GM23338 (cell line): ENCODE measurements at regions not wholly inside any gene's neighbourhood (a gene's known extent, or its start where the extent isn't known, plus 50 kb on each side); places are given as distances from the start of the nearest gene placed in this dataset.

Experiments used
- ATAC-seq: fragments of 200-7000 bp; cut with Tn5 transposase; 3 replicates; pipeline ENCODE4 v1.9.1; 2020
- DNase-seq: peaks from one replicate; pipeline ENCODE4 v3.0.0-alpha.2; 2015; ENCODE audit warnings: low spot score
- H2AFZ ChIP-seq: fragments of 200-600 bp; sonication (generic); 2 replicates; pipeline ENCODE4 v1.8.0; 2016; ENCODE audit warnings: antibody characterized with exemption, mild to moderate bottlenecking, moderate library complexity
- H3F3A ChIP-seq: fragments of 200-600 bp; sonication (generic); replicated peaks from 2 replicates; pipeline ENCODE4 v1.8.0; 2017; ENCODE audit warnings: antibody characterized with exemption, mixed run types, low read depth
- H3K27ac ChIP-seq: fragments of 200-600 bp; sonication (generic); 2 replicates; pipeline ENCODE4 v1.6.1; 2016; ENCODE audit warnings: low read depth
- H3K27me3 ChIP-seq: fragments of 200-600 bp; sonication (generic); 2 replicates; pipeline ENCODE4 v1.8.0; 2016; ENCODE audit warnings: mild to moderate bottlenecking, mixed run types, moderate library complexity; ENCODE audit not compliant: insufficient read depth
- H3K36me3 ChIP-seq: fragments of 200-600 bp; sonication (generic); 2 replicates; pipeline ENCODE4 v1.8.0; 2016; ENCODE audit warnings: mild to moderate bottlenecking; ENCODE audit not compliant: insufficient read depth
- H3K4me1 ChIP-seq: fragments of 200-600 bp; sonication (generic); 2 replicates; pipeline ENCODE4 v1.8.0; 2016; ENCODE audit warnings: mild to moderate bottlenecking, moderate library complexity; ENCODE audit not compliant: insufficient read depth
- H3K4me2 ChIP-seq: fragments of 200-600 bp; sonication (generic); 2 replicates; pipeline ENCODE4 v1.7.1; 2017; ENCODE audit warnings: mixed run types
- H3K4me3 ChIP-seq: fragments of 200-600 bp; sonication (generic); 2 replicates; pipeline ENCODE4 v1.6.1; 2016; ENCODE audit warnings: mixed run types
- H3K79me2 ChIP-seq: fragments of 200-600 bp; sonication (generic); replicated peaks from 2 replicates; pipeline ENCODE4 v1.8.0; 2017; ENCODE audit warnings: mild to moderate bottlenecking; ENCODE audit not compliant: insufficient read depth
- H3K9me2 ChIP-seq: fragments of 200-600 bp; sonication (generic); 2 replicates; pipeline ENCODE4 v1.8.0; 2017; ENCODE audit not compliant: insufficient read depth
- H4K20me1 ChIP-seq: fragments of 200-600 bp; sonication (generic); replicated peaks from 2 replicates; pipeline ENCODE4 v1.8.0; 2017; ENCODE audit warnings: mild to moderate bottlenecking; ENCODE audit not compliant: insufficient read depth
- H3K27ac Mint-ChIP-seq: 2 replicates; pipeline ENCODE4 v1.8.0; 2020; ENCODE audit warnings: inconsistent platforms, mild to moderate bottlenecking, moderate library complexity, mixed read lengths
- H3K27me3 Mint-ChIP-seq: 3 replicates; pipeline ENCODE4 v1.8.0; 2022; ENCODE audit warnings: low read depth, mild to moderate bottlenecking, moderate library complexity, mixed read lengths, inconsistent platforms; ENCODE audit not compliant: insufficient read depth, poor library complexity
- H3K36me3 Mint-ChIP-seq: 3 replicates; pipeline ENCODE4 v1.8.0; 2021; ENCODE audit warnings: low read depth, mild to moderate bottlenecking, inconsistent platforms, moderate library complexity, mixed read lengths
- H3K4me1 Mint-ChIP-seq: 3 replicates; pipeline ENCODE4 v1.8.0; 2020; ENCODE audit warnings: mild to moderate bottlenecking, inconsistent platforms, mixed read lengths
- H3K4me3 Mint-ChIP-seq: 3 replicates; pipeline ENCODE4 v1.8.0; 2021; ENCODE audit warnings: moderate library complexity, mild to moderate bottlenecking, inconsistent platforms, mixed read lengths
- H3K9me3 Mint-ChIP-seq: 3 replicates; pipeline ENCODE4 v1.8.0; 2020; ENCODE audit warnings: moderate library complexity, mild to moderate bottlenecking, inconsistent platforms, mixed read lengths
- CREB1 ChIP-seq: fragments of 250-450 bp; sonication (Bioruptor Pico); IDR thresholded peaks from 2 replicates; pipeline ENCODE4 v1.5.0; 2020; ENCODE audit warnings: low read depth, mild to moderate bottlenecking, moderate library complexity
- CTCF ChIP-seq, 2 experiments: fragments of 200-600 bp in 1 of 2; sonication (generic) in 1 of 2; conservative IDR thresholded peaks; 2 replicates each; pipeline versions ENCODE4 v1.5.1 to v1.6.1; 2016 to 2017; ENCODE audit warnings: antibody characterized with exemption in 2 of 2, low read depth in 2 of 2, mild to moderate bottlenecking in 2 of 2, moderate library complexity in 1 of 2
- ETS1 ChIP-seq: IDR thresholded peaks from 2 replicates; pipeline ENCODE4 v1.6.1; 2016; ENCODE audit warnings: antibody characterized with exemption
- EZH2 ChIP-seq: fragments of 200-600 bp; sonication (generic); IDR thresholded peaks from one replicate; pipeline ENCODE4 v1.8.0; 2017; ENCODE audit warnings: antibody characterized with exemption, mild to moderate bottlenecking, low read depth; ENCODE audit not compliant: unreplicated experiment
- EZH2phosphoT487 ChIP-seq: fragments of 200-600 bp; sonication (generic); IDR thresholded peaks from one replicate; pipeline ENCODE4 v1.8.1; 2018; ENCODE audit warnings: antibody characterized with exemption; ENCODE audit not compliant: unreplicated experiment
- JUNB ChIP-seq: IDR thresholded peaks from one replicate; pipeline ENCODE4 v1.6.1; 2016; ENCODE audit warnings: antibody characterized with exemption; ENCODE audit not compliant: unreplicated experiment
- NANOG ChIP-seq: IDR thresholded peaks from 2 replicates; pipeline ENCODE4 v1.6.1; 2016; ENCODE audit warnings: antibody characterized with exemption, borderline replicate concordance
- POLR2AphosphoS5 ChIP-seq: IDR thresholded peaks from 2 replicates; pipeline ENCODE4 v1.6.1; 2016; ENCODE audit warnings: antibody characterized with exemption, low read depth
- REST ChIP-seq: IDR thresholded peaks from one replicate; pipeline ENCODE4 v1.6.1; 2018; ENCODE audit warnings: antibody characterized with exemption; ENCODE audit not compliant: unreplicated experiment
- STAT1 ChIP-seq: IDR thresholded peaks from one replicate; pipeline ENCODE4 v1.6.1; 2016; ENCODE audit warnings: antibody characterized with exemption; ENCODE audit not compliant: unreplicated experiment
- ZNF114 ChIP-seq: fragments of 250-450 bp; sonication (Bioruptor Pico); IDR thresholded peaks from 2 replicates; pipeline ENCODE4 v1.5.0; 2020; ENCODE audit warnings: mild to moderate bottlenecking, moderate library complexity
- ZNF331 ChIP-seq: fragments of 250-450 bp; sonication (Bioruptor Pico); IDR thresholded peaks from 2 replicates; pipeline ENCODE4 v1.5.0; 2020; ENCODE audit warnings: low read depth, mild to moderate bottlenecking, moderate library complexity
- ZNF462 ChIP-seq: fragments of 250-450 bp; sonication (Bioruptor Pico); IDR thresholded peaks from 2 replicates; pipeline ENCODE4 v1.5.0; 2020; ENCODE audit warnings: mild to moderate bottlenecking, moderate library complexity

GRCh38 chr14:28629328-28630004 lies 137.1 kb upstream of the FOXG1 start:
- no peaks in the 10 kb centered on the region for H3F3A ChIP-seq
- Mint-ChIP-seq H3K36me3 (peaks cover 3% of the 10 kb centered on the region; the same call in 2 of the 3 replicates), H3K4me3 (no peak overlapping the region), H3K27me3 (no peaks in the 10 kb centered on the region), H3K27ac (no peak overlapping the region), H3K9me3 (peaks cover 9% of the 10 kb centered on the region), H3K4me1 (no peaks in the 10 kb centered on the region)
- ATAC-seq, result no peak
- no peak for DNase-seq
- H3K27me3 ChIP-seq, result no peaks in the 10 kb centered on the region
- TF ChIP-seq CTCF (conservative IDR thresholded peaks at IDR 0.05; ENCODE audit: low read depth in 2 of 2), result no peak
- TF ChIP-seq ZNF462, result no peak
- TF ChIP-seq EZH2phosphoT487, result no peak
- no peak for TF ChIP-seq JUNB
- TF ChIP-seq ZNF331 (CRISPR knock-in tag), result no peak
- no peak for TF ChIP-seq EZH2
- no peak for TF ChIP-seq CREB1
- no peak for TF ChIP-seq REST
- TF ChIP-seq ETS1, result no peak
- TF ChIP-seq STAT1, result no peak
- TF ChIP-seq ZNF114 (CRISPR knock-in tag), result no peak
- no peak for TF ChIP-seq POLR2AphosphoS5
- TF ChIP-seq NANOG, result no peak
- no peaks in the 10 kb centered on the region for H3K79me2 ChIP-seq
- H3K36me3 ChIP-seq, result no peaks in the 10 kb centered on the region
- no peaks in the 10 kb centered on the region for H4K20me1 ChIP-seq
- no peak overlapping the region for H3K4me3 ChIP-seq
- H3K4me1 ChIP-seq, result no peaks in the 10 kb centered on the region
- no peak overlapping the region for H2AFZ ChIP-seq
- no peaks in the 10 kb centered on the region for H3K9me2 ChIP-seq
- no peak overlapping the region for H3K4me2 ChIP-seq
- H3K27ac ChIP-seq, result no peak overlapping the region
